Astrocyte of the cerebellum (primary cell): ENCODE measurements at regions not wholly inside any gene's neighbourhood (a gene's known extent, or its start where the extent isn't known, plus 50 kb on each side); places are given as distances from the start of the nearest gene placed in this dataset.

Experiments
- DNase-seq: peaks from one replicate; pipeline ENCODE4 v3.0.0-alpha.2; 2011; ENCODE audit warnings: low read depth
- H3K4me3 ChIP-seq: 2 replicates; pipeline ENCODE4 v1.5.1; 2011; ENCODE audit warnings: mild to moderate bottlenecking, low read depth, low read length, moderate library complexity
- in situ Hi-C: cut with HindIII; loops from 2 replicates; pipeline ENCODE4 v1.10.0; 2017; ENCODE audit warnings: low sequenced_read_pairs
- TF ChIP-seq, protein P1 (sequence below): IDR thresholded peaks from 2 replicates; pipeline ENCODE4 v1.5.1; 2012; ENCODE audit warnings: low read length, low read depth, moderate library complexity, mild to moderate bottlenecking; ENCODE audit errors: missing control alignments

DNA sequence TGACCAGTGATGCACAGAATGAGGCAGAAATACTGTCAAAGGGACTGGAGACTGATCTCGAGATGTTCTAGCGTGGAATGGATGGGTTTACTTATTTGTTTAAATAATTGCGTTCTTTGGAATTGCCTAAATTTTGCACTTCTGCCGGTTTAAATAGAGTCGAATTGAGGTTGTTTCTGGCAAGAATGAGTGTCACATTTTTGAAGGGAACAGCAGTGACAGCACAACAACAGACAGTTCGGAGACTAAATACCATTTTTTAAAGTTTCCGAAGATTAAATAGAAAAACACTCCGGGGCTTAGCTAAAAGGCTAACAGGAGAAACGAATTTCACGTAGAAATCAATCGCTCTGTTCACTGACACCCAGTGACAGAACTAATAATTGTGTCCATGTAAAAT lies 969.2 kb upstream of the RBFOX1 start:
- in situ Hi-C loops = no loop called here

DNA sequence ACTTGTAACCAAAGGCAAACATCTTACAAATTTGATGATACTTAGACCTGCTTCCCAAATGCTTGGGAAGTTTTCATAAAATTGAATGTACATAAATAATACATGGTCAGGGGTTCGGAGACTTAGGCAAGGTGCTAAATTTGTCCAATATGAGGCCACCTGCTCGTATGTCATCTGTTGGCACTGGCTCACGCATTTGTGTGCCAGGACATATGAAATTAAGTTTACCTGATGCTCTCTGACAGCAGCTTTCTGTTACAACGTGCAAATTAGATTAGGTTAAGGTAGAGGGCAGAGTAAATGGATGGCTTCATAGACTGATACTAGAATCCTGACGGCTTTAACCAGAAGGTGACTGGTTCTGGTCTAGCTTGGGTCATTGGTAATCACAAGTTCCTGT lies 970.3 kb upstream of the RBFOX1 start:
- DNase-seq = no peak
- no peak overlapping the region for H3K4me3 ChIP-seq
- TF ChIP-seq, protein P1, sequence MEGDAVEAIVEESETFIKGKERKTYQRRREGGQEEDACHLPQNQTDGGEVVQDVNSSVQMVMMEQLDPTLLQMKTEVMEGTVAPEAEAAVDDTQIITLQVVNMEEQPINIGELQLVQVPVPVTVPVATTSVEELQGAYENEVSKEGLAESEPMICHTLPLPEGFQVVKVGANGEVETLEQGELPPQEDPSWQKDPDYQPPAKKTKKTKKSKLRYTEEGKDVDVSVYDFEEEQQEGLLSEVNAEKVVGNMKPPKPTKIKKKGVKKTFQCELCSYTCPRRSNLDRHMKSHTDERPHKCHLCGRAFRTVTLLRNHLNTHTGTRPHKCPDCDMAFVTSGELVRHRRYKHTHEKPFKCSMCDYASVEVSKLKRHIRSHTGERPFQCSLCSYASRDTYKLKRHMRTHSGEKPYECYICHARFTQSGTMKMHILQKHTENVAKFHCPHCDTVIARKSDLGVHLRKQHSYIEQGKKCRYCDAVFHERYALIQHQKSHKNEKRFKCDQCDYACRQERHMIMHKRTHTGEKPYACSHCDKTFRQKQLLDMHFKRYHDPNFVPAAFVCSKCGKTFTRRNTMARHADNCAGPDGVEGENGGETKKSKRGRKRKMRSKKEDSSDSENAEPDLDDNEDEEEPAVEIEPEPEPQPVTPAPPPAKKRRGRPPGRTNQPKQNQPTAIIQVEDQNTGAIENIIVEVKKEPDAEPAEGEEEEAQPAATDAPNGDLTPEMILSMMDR = no peak
- in situ Hi-C loops = no loop called here

More for the DNA sequence above, 969.2 kb upstream of the RBFOX1 start:
- TF ChIP-seq, protein P1 = no peak
- H3K4me3 ChIP-seq = no peak overlapping the region
- DNase-seq = no peak

DNA sequence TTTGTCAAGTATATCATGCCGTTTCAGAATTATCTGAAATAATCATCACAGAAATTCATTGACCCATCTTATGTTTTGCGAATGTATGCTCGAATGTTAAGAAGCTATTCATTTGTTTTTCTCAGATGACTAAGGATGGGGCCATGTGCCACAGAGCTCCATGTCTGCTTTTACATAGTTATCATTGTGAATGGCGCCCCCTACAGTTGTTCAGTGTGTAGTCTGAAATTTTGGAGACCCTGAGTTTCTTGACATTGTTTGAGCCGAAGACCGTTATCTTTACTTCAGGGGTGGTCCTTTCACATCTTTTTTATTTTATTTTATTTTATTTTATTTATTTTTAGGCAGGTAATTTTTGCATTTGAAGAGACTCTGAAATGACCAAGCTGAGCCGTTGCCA lies 972.0 kb upstream of the RBFOX1 start:
- no peak for DNase-seq
- H3K4me3 ChIP-seq = no peak overlapping the region
- TF ChIP-seq, protein P1 = no peak
- in situ Hi-C loops = no loop called here

DNA sequence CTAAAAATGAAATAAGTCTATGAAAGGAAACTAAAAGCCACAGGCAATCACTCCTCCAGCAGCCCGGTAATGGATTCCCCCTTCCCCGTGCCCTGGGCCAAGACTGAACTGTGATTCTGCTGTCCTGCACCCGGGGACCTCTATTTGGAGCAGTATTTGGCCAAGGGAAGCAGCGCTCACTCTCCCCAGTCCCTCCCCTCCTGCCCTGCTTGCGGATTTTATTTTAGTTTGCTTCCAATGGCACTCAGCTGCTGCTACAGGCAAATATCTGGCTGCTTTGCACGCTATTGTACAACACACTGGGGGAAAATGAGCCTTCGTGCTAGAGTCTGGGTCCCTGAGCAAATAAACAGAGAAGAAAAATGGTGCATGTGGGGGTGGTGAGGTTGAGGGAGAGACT lies 975.7 kb upstream of the RBFOX1 start:
- TF ChIP-seq, protein P1 = no peak
- no peak for DNase-seq
- H3K4me3 ChIP-seq = no peak overlapping the region
- in situ Hi-C loops = no loop called here

DNA sequence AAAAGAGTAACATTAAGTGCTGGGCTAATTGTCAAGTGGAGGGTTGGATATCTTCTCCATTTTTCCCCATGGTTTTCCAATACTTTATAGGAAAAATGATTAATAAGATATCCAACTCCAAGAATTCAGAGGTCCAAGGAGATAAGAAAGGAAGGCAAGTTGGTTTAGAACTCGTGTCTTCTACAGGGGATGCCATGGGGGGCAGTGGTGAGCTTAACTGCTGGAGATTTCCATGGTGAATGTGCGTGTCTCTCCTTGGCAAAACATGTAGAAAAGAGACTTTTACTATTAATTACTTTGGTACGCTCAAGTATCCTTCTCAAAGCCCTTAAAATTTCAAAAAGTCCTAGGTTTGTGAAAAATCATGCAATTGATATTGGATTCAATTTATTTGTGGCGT lies 982.9 kb upstream of the RBFOX1 start:
- TF ChIP-seq, protein P1 = no peak
- no peak overlapping the region for H3K4me3 ChIP-seq
- DNase-seq = no peak
- in situ Hi-C loops = no loop called here

DNA sequence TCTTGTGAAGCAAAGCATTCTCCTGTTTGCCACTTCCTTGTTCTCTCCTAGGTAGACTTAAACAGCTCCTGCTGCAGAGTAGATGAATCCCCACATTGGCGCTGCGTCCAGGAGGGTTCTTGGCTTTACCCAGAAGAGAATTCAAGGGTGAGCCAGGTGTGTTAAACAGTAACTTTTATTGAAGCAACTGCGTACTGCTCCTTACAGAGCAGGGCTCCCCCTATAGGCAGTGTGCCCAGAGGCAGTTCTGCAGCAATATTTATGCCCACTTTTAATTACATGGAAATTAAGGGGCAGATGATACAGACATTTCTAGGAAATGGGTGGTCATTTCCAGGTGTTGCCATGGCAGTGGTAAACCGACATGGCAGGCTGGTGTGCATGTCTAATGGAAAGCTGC lies 987.6 kb upstream of the RBFOX1 start:
- TF ChIP-seq, protein P1 = peak; percentile 2
- no peak for DNase-seq
- H3K4me3 ChIP-seq = no peak overlapping the region
- in situ Hi-C loops = no loop called here

DNA sequence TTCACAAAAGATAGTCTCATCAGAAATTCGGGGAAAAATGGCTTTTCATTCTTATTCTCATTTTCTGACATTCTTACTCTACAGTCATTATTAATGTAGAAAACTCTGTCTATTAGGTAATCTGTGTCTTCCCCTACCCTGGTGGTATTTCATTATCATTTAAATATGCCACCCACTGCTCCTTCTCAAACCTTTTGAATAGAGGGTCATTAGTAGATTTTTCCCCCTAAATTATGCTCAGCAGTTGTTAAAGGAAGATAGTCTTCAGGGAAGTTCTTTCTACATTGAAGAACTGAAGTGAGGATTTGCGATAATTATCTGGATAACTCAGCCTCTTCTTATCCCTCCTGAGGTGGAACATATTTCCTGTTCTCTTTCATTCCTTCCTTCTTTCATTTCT lies 989.5 kb upstream of the RBFOX1 start:
- in situ Hi-C loops = no loop called here
- no peak overlapping the region for H3K4me3 ChIP-seq
- no peak for DNase-seq
- TF ChIP-seq, protein P1 = no peak
